H9 (cell line): ENCODE measurements at regions not wholly inside any gene's neighbourhood (a gene's known extent, or its start where the extent isn't known, plus 50 kb on each side); places are given as distances from the start of the nearest gene placed in this dataset.

Experiments
- DNase-seq: peaks from one replicate; pipeline ENCODE4 v3.0.0-alpha.2; 2017
- H2AFZ ChIP-seq: one replicate; pipeline ENCODE4 v1.6.1; 2013; ENCODE audit warnings: mild to moderate bottlenecking, low read length, control low read depth, moderate library complexity
- H2AK5ac ChIP-seq: 2 replicates; pipeline ENCODE4 v1.6.1; 2013; ENCODE audit warnings: low read length, control low read depth, mixed read lengths; ENCODE audit not compliant: insufficient read length
- H2BK120ac ChIP-seq: one replicate; pipeline ENCODE4 v1.6.1; 2013; ENCODE audit warnings: low read depth, mild to moderate bottlenecking, low read length, control low read depth, inconsistent platforms; ENCODE audit not compliant: poor library complexity, severe bottlenecking
- H2BK12ac ChIP-seq: 2 replicates; pipeline ENCODE4 v1.6.1; 2013; ENCODE audit warnings: low read length, control low read depth, mixed read lengths, low read depth; ENCODE audit not compliant: insufficient read length
- H2BK15ac ChIP-seq: 2 replicates; pipeline ENCODE4 v1.6.1; 2013; ENCODE audit warnings: low read depth, low read length, control low read depth
- H2BK20ac ChIP-seq: one replicate; pipeline ENCODE4 v1.6.1; 2013; ENCODE audit warnings: low read depth, mild to moderate bottlenecking, low read length, control low read depth, inconsistent platforms; ENCODE audit not compliant: poor library complexity, severe bottlenecking
- H2BK5ac ChIP-seq: 2 replicates; pipeline ENCODE4 v1.6.1; 2013; ENCODE audit warnings: low read length, control low read depth, mixed read lengths; ENCODE audit not compliant: insufficient read length
- H3K14ac ChIP-seq: 2 replicates; pipeline ENCODE4 v1.6.1; 2013; ENCODE audit warnings: low read length, control low read depth; ENCODE audit not compliant: insufficient read depth
- H3K18ac ChIP-seq: 2 replicates; pipeline ENCODE4 v1.6.1; 2013; ENCODE audit warnings: low read depth, mild to moderate bottlenecking, mixed read lengths, low read length, control low read depth; ENCODE audit not compliant: insufficient read length
- H3K23ac ChIP-seq: 2 replicates; pipeline ENCODE4 v1.6.1; 2013; ENCODE audit warnings: low read length, control low read depth, mixed read lengths, low read depth; ENCODE audit not compliant: insufficient read length
- H3K23me2 ChIP-seq: 2 replicates; pipeline ENCODE4 v1.6.1; 2013; ENCODE audit warnings: low read depth, mild to moderate bottlenecking, mixed read lengths, low read length, control low read depth; ENCODE audit not compliant: insufficient read length, poor library complexity, severe bottlenecking
- H3K27ac ChIP-seq: 2 replicates; pipeline ENCODE4 v1.5.1; 2013; ENCODE audit warnings: low read length, control low read depth, mixed read lengths, low read depth; ENCODE audit not compliant: insufficient read length
- H3K27me3 ChIP-seq: 2 replicates; pipeline ENCODE4 v1.6.1; 2013; ENCODE audit warnings: low read length, control low read depth, inconsistent platforms; ENCODE audit not compliant: insufficient read depth
- H3K4ac ChIP-seq: 2 replicates; pipeline ENCODE4 v1.6.1; 2013; ENCODE audit warnings: low read depth, mild to moderate bottlenecking, control low read depth, inconsistent platforms, low read length, moderate library complexity
- H3K4me1 ChIP-seq: 2 replicates; pipeline ENCODE4 v1.6.1; 2013; ENCODE audit warnings: low read length, control low read depth, inconsistent platforms; ENCODE audit not compliant: insufficient read depth
- H3K4me2 ChIP-seq: 2 replicates; pipeline ENCODE4 v1.6.1; 2013; ENCODE audit warnings: low read length, control low read depth, mixed read lengths; ENCODE audit not compliant: insufficient read length, insufficient read depth
- H3K56ac ChIP-seq: 2 replicates; pipeline ENCODE4 v1.6.1; 2013; ENCODE audit warnings: low read depth, mild to moderate bottlenecking, mixed read lengths, low read length, control low read depth; ENCODE audit not compliant: insufficient read length
- H3K79me1 ChIP-seq: 2 replicates; pipeline ENCODE4 v1.6.1; 2013; ENCODE audit warnings: low read depth, mild to moderate bottlenecking, moderate library complexity, low read length, control low read depth, inconsistent platforms; ENCODE audit not compliant: insufficient read depth, poor library complexity, severe bottlenecking
- H3K79me2 ChIP-seq: 2 replicates; pipeline ENCODE4 v1.6.1; 2013; ENCODE audit warnings: low read length, control low read depth, inconsistent platforms; ENCODE audit not compliant: insufficient read depth
- H3K9ac ChIP-seq: 2 replicates; pipeline ENCODE4 v1.6.1; 2013; ENCODE audit warnings: low read length, control low read depth, mixed read lengths; ENCODE audit not compliant: insufficient read length; ENCODE audit errors: extremely low read depth
- H3K9me3 ChIP-seq: one replicate; pipeline ENCODE4 v1.6.1; 2013; ENCODE audit warnings: low read depth, low read length, inconsistent platforms; ENCODE audit not compliant: control insufficient read depth
- H3T11ph ChIP-seq: one replicate; pipeline ENCODE4 v1.6.1; 2013; ENCODE audit warnings: mild to moderate bottlenecking, low read length, control low read depth, inconsistent platforms
- H4K20me1 ChIP-seq: one replicate; pipeline ENCODE4 v1.6.1; 2013; ENCODE audit not compliant: control insufficient read depth, insufficient read length, insufficient read depth
- H4K5ac ChIP-seq: 2 replicates; pipeline ENCODE4 v1.6.1; 2013; ENCODE audit warnings: low read depth, mild to moderate bottlenecking, mixed read lengths, low read length, control low read depth; ENCODE audit not compliant: insufficient read length
- H4K8ac ChIP-seq: replicated peaks from 2 replicates; pipeline ENCODE4 v1.6.1; 2013; ENCODE audit warnings: low read length, control low read depth, mixed read lengths, low read depth; ENCODE audit not compliant: insufficient read length
- H4K91ac ChIP-seq: 2 replicates; pipeline ENCODE4 v1.6.1; 2013; ENCODE audit warnings: low read depth, mild to moderate bottlenecking, moderate library complexity, mixed read lengths, low read length, control low read depth; ENCODE audit not compliant: insufficient read length
- H3K27ac Mint-ChIP-seq, 3 experiments: 2 replicates in 2 of 3; 3 replicates in 1 of 3; pipeline ENCODE4 v1.8.0; 2020 to 2021; ENCODE audit warnings: mixed read lengths in 3 of 3, mild to moderate bottlenecking in 1 of 3, moderate library complexity in 1 of 3
- H3K27me3 Mint-ChIP-seq: 2 replicates; pipeline ENCODE4 v1.8.0; 2021; ENCODE audit warnings: low read depth, mild to moderate bottlenecking, moderate library complexity, mixed read lengths
- H3K36me3 Mint-ChIP-seq, 3 experiments: 2 replicates in 2 of 3; 3 replicates in 1 of 3; pipeline ENCODE4 v1.8.0; 2020 to 2021; ENCODE audit warnings: low read depth in 3 of 3, mixed read lengths in 3 of 3; ENCODE audit not compliant: insufficient read depth in 1 of 3
- H3K4me1 Mint-ChIP-seq, 2 experiments: 2 replicates each; pipeline ENCODE4 v1.8.0; 2020; ENCODE audit warnings: mixed read lengths in 2 of 2
- H3K4me3 Mint-ChIP-seq, 2 experiments: 2 replicates in 1 of 2; 3 replicates in 1 of 2; pipeline ENCODE4 v1.8.0; 2020 to 2021; ENCODE audit warnings: mild to moderate bottlenecking in 2 of 2, mixed read lengths in 2 of 2, moderate library complexity in 1 of 2
- H3K9me3 Mint-ChIP-seq, 2 experiments: 2 replicates in 1 of 2; 3 replicates in 1 of 2; pipeline ENCODE4 v1.8.0; 2020; ENCODE audit warnings: mild to moderate bottlenecking in 2 of 2, mixed read lengths in 2 of 2, moderate library complexity in 1 of 2
- WGBS: extraction: QIAGEN DNeasy Blood & Tissue Kit; methylation state at CpG from one replicate; pipeline ENCODE4 v1.1.7; 2013; ENCODE audit warnings: missing lambda C conversion rate, low lambda C conversion rate, mixed read lengths; ENCODE audit not compliant: insufficient read length; ENCODE audit errors: extremely low coverage; 5-methylcytosine and 5-hydroxymethylcytosine counted together
- TF ChIP-seq, protein P1 (sequence below): fragments of 200-600 bp; sonication (generic); conservative IDR thresholded peaks from 3 replicates; pipeline ENCODE4 v1.8.0; 2021; ENCODE audit warnings: antibody characterized with exemption, mild to moderate bottlenecking

DNA sequence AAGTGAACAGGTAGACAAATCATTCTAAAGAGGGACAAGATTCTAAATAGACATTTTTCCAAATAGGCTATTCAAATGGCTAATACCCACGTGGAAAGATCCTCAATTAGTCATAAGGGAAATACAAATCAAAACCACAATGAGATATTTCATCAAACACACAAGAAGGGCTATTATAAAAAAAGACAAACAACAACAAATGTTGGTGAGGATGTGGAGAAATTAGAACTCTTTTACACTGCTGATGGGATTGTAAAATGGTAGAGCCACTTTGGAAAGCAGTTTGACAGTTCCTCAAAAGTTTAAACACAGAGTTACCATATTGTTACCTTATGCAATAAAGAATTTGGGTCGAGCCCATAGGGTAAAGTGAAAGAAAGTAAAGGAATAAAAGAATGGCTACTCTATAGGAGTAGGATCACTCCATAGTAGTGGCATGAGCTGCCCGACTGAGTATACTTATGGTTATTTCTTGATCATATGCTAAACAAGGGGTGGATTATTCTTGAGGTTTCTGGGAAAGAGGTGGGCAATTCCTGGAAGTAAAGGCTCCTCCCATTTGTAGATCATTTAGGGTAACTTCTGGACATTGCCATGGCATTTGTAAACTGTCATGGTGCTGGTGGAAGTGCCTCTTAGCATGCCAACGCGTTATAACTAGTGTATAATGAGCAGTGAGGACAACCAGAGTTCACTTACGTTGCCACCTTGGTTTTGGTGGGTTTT lies 58.9 kb upstream of the FAM9C start:
- Histone ChIP-seq H2AK5ac (no peak overlapping the region), H2BK5ac (no peak overlapping the region), H2BK12ac (no peak overlapping the region), H3K4ac (no peak overlapping the region), H3K27ac (no peak overlapping the region), H3K23ac (no peak overlapping the region), H3T11ph (no peak overlapping the region), H4K20me1 (no peaks in the 10 kb centered on the region), H3K14ac (no peak overlapping the region), H4K5ac (no peak overlapping the region), H4K8ac (no peak overlapping the region), H4K91ac (no peak overlapping the region), H2BK15ac (no peak overlapping the region), H2AFZ (no peak overlapping the region), H3K79me1 (no peaks in the 10 kb centered on the region), H3K79me2 (no peaks in the 10 kb centered on the region), H2BK20ac (no peak overlapping the region), H3K23me2 (no peaks in the 10 kb centered on the region), H3K18ac (no peak overlapping the region), H3K4me2 (no peak overlapping the region), H3K27me3 (no peaks in the 10 kb centered on the region), H3K9me3 (peaks cover 4% of the 10 kb centered on the region), H2BK120ac (no peak overlapping the region), H3K56ac (no peak overlapping the region), H3K9ac (no peak overlapping the region), H3K4me1 (no peaks in the 10 kb centered on the region)
- no CpG with 5 or more reads among the region's 6 CpGs for WGBS
- TF ChIP-seq, protein P1, sequence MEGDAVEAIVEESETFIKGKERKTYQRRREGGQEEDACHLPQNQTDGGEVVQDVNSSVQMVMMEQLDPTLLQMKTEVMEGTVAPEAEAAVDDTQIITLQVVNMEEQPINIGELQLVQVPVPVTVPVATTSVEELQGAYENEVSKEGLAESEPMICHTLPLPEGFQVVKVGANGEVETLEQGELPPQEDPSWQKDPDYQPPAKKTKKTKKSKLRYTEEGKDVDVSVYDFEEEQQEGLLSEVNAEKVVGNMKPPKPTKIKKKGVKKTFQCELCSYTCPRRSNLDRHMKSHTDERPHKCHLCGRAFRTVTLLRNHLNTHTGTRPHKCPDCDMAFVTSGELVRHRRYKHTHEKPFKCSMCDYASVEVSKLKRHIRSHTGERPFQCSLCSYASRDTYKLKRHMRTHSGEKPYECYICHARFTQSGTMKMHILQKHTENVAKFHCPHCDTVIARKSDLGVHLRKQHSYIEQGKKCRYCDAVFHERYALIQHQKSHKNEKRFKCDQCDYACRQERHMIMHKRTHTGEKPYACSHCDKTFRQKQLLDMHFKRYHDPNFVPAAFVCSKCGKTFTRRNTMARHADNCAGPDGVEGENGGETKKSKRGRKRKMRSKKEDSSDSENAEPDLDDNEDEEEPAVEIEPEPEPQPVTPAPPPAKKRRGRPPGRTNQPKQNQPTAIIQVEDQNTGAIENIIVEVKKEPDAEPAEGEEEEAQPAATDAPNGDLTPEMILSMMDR = no peak
- H3K36me3 Mint-ChIP-seq = peaks cover 0 to 6% (median 5%) of the 10 kb centered on the region in 3 experiments; a peak in 3 of 7 replicates
- peaks cover 3% of the 10 kb centered on the region in 2 experiments; a peak in 1 of 4 replicates for H3K4me1 Mint-ChIP-seq
- no peak for DNase-seq
- H3K9me3 Mint-ChIP-seq = peaks cover 48 to 76% of the 10 kb centered on the region in 2 experiments
- no peak overlapping the region for H3K4me3 Mint-ChIP-seq
- no peaks in the 10 kb centered on the region for H3K27me3 Mint-ChIP-seq
- no peak overlapping the region for H3K27ac Mint-ChIP-seq
